IMR-90 (cell line): ENCODE measurements at regions not wholly inside any gene's neighbourhood (a gene's known extent, or its start where the extent isn't known, plus 50 kb on each side); places are given as distances from the start of the nearest gene placed in this dataset.
A peak's percentile ranks its signal among the peaks of the same experiment; 100 is the strongest.

Source experiments
- ATAC-seq: fragments of 200-7000 bp; cut with Tn5 transposase; 2 replicates; pipeline ENCODE4 v1.9.1; 2020; ENCODE audit warnings: low read depth, mild to moderate bottlenecking, moderate library complexity
- BruUV-seq: library from RNA; stranded (reverse); fragments of 400-500 nt; replicated peaks from 2 replicates; lab custom pipeline; 2021; lab: Mats Ljungman, UMichigan
- CTCF ChIA-PET: fragments of 300-600 bp; formaldehyde crosslinking; extraction: SDS; loops from one replicate; lab custom pipeline; 2021; ENCODE audit warnings: antibody characterized with exemption; lab: Yijun Ruan, JAX
- POLR2A ChIA-PET: fragments of 300-600 bp; sonication (Branson Sonifier 250); formaldehyde crosslinking; loops from one replicate; lab custom pipeline; 2022; ENCODE audit warnings: antibody characterized with exemption; ENCODE audit not compliant: unreplicated experiment; lab: Charles Lee
- DNase-seq: peaks from one replicate; pipeline ENCODE4 v3.0.0; 2013
- H2AFZ ChIP-seq: replicated peaks from 2 replicates; pipeline ENCODE3; 2013; ENCODE audit warnings: low read length, mild to moderate bottlenecking; ENCODE audit not compliant: poor library complexity
- H2AK5ac ChIP-seq: 2 replicates; pipeline ENCODE4 v1.6.1; 2013; ENCODE audit warnings: low read depth, low read length, inconsistent platforms
- H2AK9ac ChIP-seq: replicated peaks from 2 replicates; pipeline ENCODE3; 2013; ENCODE audit warnings: mild to moderate bottlenecking, low read depth, low read length, moderate library complexity; ENCODE audit not compliant: poor library complexity
- H2BK120ac ChIP-seq: 2 replicates; pipeline ENCODE4 v1.6.1; 2013; ENCODE audit warnings: low read depth, low read length, inconsistent platforms
- H2BK15ac ChIP-seq: 3 replicates; pipeline ENCODE4 v1.6.1; 2013; ENCODE audit warnings: low read depth, low read length, inconsistent platforms
- H2BK20ac ChIP-seq: 2 replicates; pipeline ENCODE4 v1.6.1; 2013; ENCODE audit warnings: low read depth, mild to moderate bottlenecking, inconsistent platforms, low read length, moderate library complexity
- H2BK5ac ChIP-seq: 2 replicates; pipeline ENCODE4 v1.6.1; 2013; ENCODE audit warnings: mild to moderate bottlenecking, low read depth, low read length, inconsistent platforms; ENCODE audit not compliant: poor library complexity, severe bottlenecking
- H3K14ac ChIP-seq: replicated peaks from 2 replicates; pipeline ENCODE4 v1.6.1; 2013; ENCODE audit warnings: low read depth, low read length, inconsistent platforms
- H3K18ac ChIP-seq: 2 replicates; pipeline ENCODE4 v1.6.1; 2013; ENCODE audit warnings: low read depth, low read length, control low read depth
- H3K23ac ChIP-seq: 2 replicates; pipeline ENCODE4 v1.6.1; 2013; ENCODE audit warnings: low read depth, low read length, inconsistent platforms
- H3K27ac ChIP-seq: 2 replicates; pipeline ENCODE4 v1.5.1; 2013; ENCODE audit warnings: mild to moderate bottlenecking, control low read depth, low read length; ENCODE audit not compliant: insufficient read depth
- H3K27me3 ChIP-seq: 2 replicates; pipeline ENCODE4 v1.6.1; 2013; ENCODE audit warnings: low read length; ENCODE audit not compliant: control insufficient read depth, insufficient read depth
- H3K36me3 ChIP-seq: 2 replicates; pipeline ENCODE4 v1.6.1; 2013; ENCODE audit warnings: low read length, mixed read lengths; ENCODE audit not compliant: control insufficient read depth, insufficient read depth
- H3K4ac ChIP-seq: 2 replicates; pipeline ENCODE4 v1.6.1; 2013; ENCODE audit warnings: low read depth, low read length, inconsistent platforms
- H3K4me1 ChIP-seq: 2 replicates; pipeline ENCODE4 v1.6.1; 2013; ENCODE audit warnings: low read length, mixed read lengths; ENCODE audit not compliant: control insufficient read depth, insufficient read depth
- H3K4me2 ChIP-seq: 2 replicates; pipeline ENCODE4 v1.6.1; 2013; ENCODE audit warnings: low read depth, mild to moderate bottlenecking, control low read depth, low read length, moderate library complexity
- H3K4me3 ChIP-seq: 2 replicates; pipeline ENCODE4 v1.5.1; 2013; ENCODE audit warnings: low read depth, mild to moderate bottlenecking, control low read depth, low read length, moderate library complexity; ENCODE audit not compliant: insufficient read depth
- H3K56ac ChIP-seq: 2 replicates; pipeline ENCODE4 v1.6.1; 2013; ENCODE audit warnings: low read length, inconsistent platforms; ENCODE audit not compliant: insufficient read depth; ENCODE audit errors: extremely low read depth
- H3K79me1 ChIP-seq, 2 experiments: 2 replicates each; pipeline ENCODE4 v1.6.1; 2013; ENCODE audit warnings: low read length in 2 of 2, inconsistent platforms in 1 of 2, low read depth in 1 of 2
- H3K9ac ChIP-seq: 2 replicates; pipeline ENCODE4 v1.6.1; 2013; ENCODE audit warnings: low read depth, low read length, control low read depth
- H3K9me1 ChIP-seq: 2 replicates; pipeline ENCODE4 v1.6.1; 2013; ENCODE audit warnings: low read length, inconsistent platforms; ENCODE audit not compliant: insufficient read depth
- H3K9me3 ChIP-seq: 2 replicates; pipeline ENCODE4 v1.6.1; 2013; ENCODE audit warnings: low read length; ENCODE audit not compliant: control insufficient read depth, insufficient read depth
- H4K20me1 ChIP-seq: 2 replicates; pipeline ENCODE4 v1.6.1; 2013; ENCODE audit warnings: low read length, inconsistent platforms; ENCODE audit not compliant: insufficient read depth
- H4K5ac ChIP-seq: 2 replicates; pipeline ENCODE4 v1.6.1; 2013; ENCODE audit warnings: mild to moderate bottlenecking, low read depth, low read length, control low read depth
- H4K8ac ChIP-seq, 2 experiments: 2 replicates each; pipeline ENCODE4 v1.6.1; 2013; ENCODE audit warnings: low read depth in 2 of 2, low read length in 2 of 2, control low read depth in 1 of 2, inconsistent platforms in 1 of 2
- H4K91ac ChIP-seq: 2 replicates; pipeline ENCODE4 v1.6.1; 2013; ENCODE audit warnings: low read depth, low read length, inconsistent platforms; ENCODE audit not compliant: insufficient read depth
- MAFK ChIP-seq: IDR thresholded peaks from 2 replicates; pipeline ENCODE4 v1.6.1; 2012; ENCODE audit warnings: low read depth, low read length, improper control_type of control experiment
- MAZ ChIP-seq: IDR thresholded peaks from 2 replicates; pipeline ENCODE4 v1.6.1; 2012; ENCODE audit warnings: low read depth, mild to moderate bottlenecking, low read length, improper control_type of control experiment, moderate library complexity, borderline replicate concordance
- WGBS, 2 experiments: methylation state at CpG; one replicate each; pipeline versions ENCODE4 v1.1.5 to v1.1.7; 2013; ENCODE audit warnings: missing lambda C conversion rate in 2 of 2; ENCODE audit not compliant: insufficient read length in 1 of 2; ENCODE audit errors: extremely low coverage in 2 of 2; 5-methylcytosine and 5-hydroxymethylcytosine counted together
- dilution Hi-C: fragments of 300-500 bp; cut with HindIII; formaldehyde crosslinking; loops from one replicate; pipeline ENCODE4 v1.14.3; 2018; ENCODE audit warnings: low sequenced_read_pairs; ENCODE audit not compliant: unreplicated experiment
- in situ Hi-C: fragments of 300-500 bp; cut with MboI; formaldehyde crosslinking; loops from 3 replicates; pipeline ENCODE4 v1.14.3; 2019; ENCODE audit warnings: low sequenced_read_pairs, inconsistent platforms, mixed read lengths
- intact Hi-C: fragments of 100-400 bp; cut with micrococcal nuclease; formaldehyde crosslinking; loops from 2 replicates; pipeline ENCODE4 v1.10.0; 2022

- Histone ChIP-seq H2BK15ac (no peak overlapping the region), H2BK20ac (no peak overlapping the region), H3K9me3 (no peaks in the 10 kb centered on the region), H3K4me3 (no peak overlapping the region), H3K36me3 (no peaks in the 10 kb centered on the region), H3K56ac (no peak overlapping the region), H4K8ac (no peak overlapping the region), H3K23ac (no peak overlapping the region), H2AK9ac (no peak overlapping the region), H3K27ac (no peak overlapping the region), H3K18ac (no peak overlapping the region; the same call in 1 of the 2 replicates), H4K20me1 (no peaks in the 10 kb centered on the region), H3K14ac (0 out of 2 replicates have a peak overlapping the region, but pooled peaks have one; percentile 35), H3K9me1 (no peaks in the 10 kb centered on the region), H4K91ac (no peak overlapping the region), H3K4me2 (no peak overlapping the region), H4K5ac (no peak overlapping the region), H3K4ac (no peak overlapping the region), H2BK5ac (no peak overlapping the region), H2BK120ac (no peak overlapping the region), H3K4me1 (0 out of 2 replicates have a peak, but pooled peaks cover 2% of the 10 kb centered on the region), H2AK5ac (no peak overlapping the region), H2AFZ (no peak overlapping the region), H3K79me1 (peaks cover 4 to 28% of the 10 kb centered on the region in 2 experiments; a peak in 3 of 4 replicates), H3K9ac (no peak overlapping the region), H3K27me3 (no peaks in the 10 kb centered on the region)
- dilution Hi-C loops = no loop called here
- no peak for TF ChIP-seq MAZ
- peak; percentile 96 for TF ChIP-seq MAFK
- ChIA-PET POLR2A (no interaction called here), CTCF (no interaction called here)
- DNase-seq = no peak
- no CpG with 5 or more reads among the region's 2 CpGs for WGBS, 2 experiments
- in situ Hi-C loops = loop anchor here (25.0 kb wide), 2 partner anchors 489 to 839 kb away; no protein-coding TSS in a partner anchor
- no TSS peak for BruUV-seq
- no peak for ATAC-seq
- intact Hi-C loops = no loop called here
Observed at GRCh38 chr10:4751211-4751610, 74.8 kb upstream of the AKR1E2 start.
